ENCODE measurements at regions not wholly inside any gene's neighbourhood (a gene's known extent, or its start where the extent isn't known, plus 50 kb on each side); places are given as distances from the start of the nearest gene placed in this dataset.

- TF ChIP-seq CTCF (IDR thresholded peaks at IDR 0.05; ENCODE audit: control extremely low read depth in 1 of 3, insufficient read depth in 1 of 3, low read depth in 1 of 3, low read length in 3 of 3) (no peak), POLR2AphosphoS5 (IDR thresholded peaks at IDR 0.05; ENCODE audit: low read depth, low read length) (no peak), POLR2A (IDR thresholded peaks at IDR 0.05; ENCODE audit: control extremely low read depth in 1 of 2, low read depth in 2 of 2, low read length in 2 of 2) (no peak), CEBPB (IDR thresholded peaks at IDR 0.05; ENCODE audit: low read depth, low read length) (no peak), JUN (IDR thresholded peaks at IDR 0.05; ENCODE audit: low read depth, low read length) (no peak), YY1 (IDR thresholded peaks at IDR 0.05; ENCODE audit: low read depth, low read length) (no peak), ZNF274 (IDR thresholded peaks at IDR 0.05; ENCODE audit: borderline replicate concordance, extremely low read depth, low read length) (no peak), SUZ12 (IDR thresholded peaks at IDR 0.05; ENCODE audit: low read length) (no peak), SIRT6 (IDR thresholded peaks at IDR 0.05; ENCODE audit: low read length) (no peak), SIX5 (IDR thresholded peaks at IDR 0.05; ENCODE audit: low read depth, low read length) (no peak), GABPA (IDR thresholded peaks at IDR 0.05; ENCODE audit: borderline replicate concordance, insufficient read depth, low read length) (no peak), GTF2F1 (IDR thresholded peaks at IDR 0.05; ENCODE audit: borderline replicate concordance, low read depth, low read length) (no peak)
These were observed 450.0 kb upstream of the SLC10A2 start for GRCh38 chr13:103516015-103516795.
